NB4 (cell line): ENCODE measurements at regions not wholly inside any gene's neighbourhood (a gene's known extent, or its start where the extent isn't known, plus 50 kb on each side); places are given as distances from the start of the nearest gene placed in this dataset.

ENCODE experiments used
- DNase-seq: peaks from one replicate; pipeline ENCODE4 v3.0.0; 2010; ENCODE audit warnings: low read depth
- H3K4me3 ChIP-seq: one replicate; pipeline ENCODE4 v1.5.1; 2011; ENCODE audit warnings: mild to moderate bottlenecking, low read depth, low read length, moderate library complexity
- MYC ChIP-seq: IDR thresholded peaks from 2 replicates; pipeline ENCODE4 v1.6.1; 2011; ENCODE audit warnings: low read depth, low read length
- POLR2A ChIP-seq: IDR thresholded peaks from 2 replicates; pipeline ENCODE4 v1.6.1; 2011; ENCODE audit warnings: mild to moderate bottlenecking; ENCODE audit not compliant: insufficient read length; ENCODE audit errors: extremely low read depth
- TF ChIP-seq, protein P1 (sequence below): IDR thresholded peaks from 2 replicates; pipeline ENCODE4 v1.6.1; 2011; ENCODE audit warnings: low read depth, low read length
- TF ChIP-seq, protein P2 (sequence below): IDR thresholded peaks from one replicate; pipeline ENCODE4 v1.5.1; 2012; ENCODE audit warnings: low read depth, low read length

DNA sequence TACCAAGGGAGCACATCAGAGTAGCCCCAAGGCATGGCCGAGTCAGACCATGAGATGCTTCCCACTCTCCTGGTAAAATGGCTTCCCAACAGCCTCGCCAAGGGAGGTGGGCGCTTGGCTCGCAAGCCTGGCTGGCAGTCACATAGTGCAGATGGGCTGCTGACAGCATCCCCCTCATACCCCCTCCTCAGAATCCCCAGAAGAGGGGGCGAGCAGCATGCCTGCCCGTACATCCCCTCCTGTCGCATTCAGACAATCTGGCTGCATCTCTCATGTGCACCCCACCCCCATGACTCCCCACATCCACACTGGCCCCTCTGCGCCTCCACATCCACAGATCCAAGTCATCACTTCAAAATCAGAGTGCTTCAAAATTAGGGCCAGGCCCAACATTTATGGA is 54.0 kb upstream of the CES5A start:
- no peak overlapping the region for H3K4me3 ChIP-seq
- no peak for DNase-seq
- TF ChIP-seq, protein P1, sequence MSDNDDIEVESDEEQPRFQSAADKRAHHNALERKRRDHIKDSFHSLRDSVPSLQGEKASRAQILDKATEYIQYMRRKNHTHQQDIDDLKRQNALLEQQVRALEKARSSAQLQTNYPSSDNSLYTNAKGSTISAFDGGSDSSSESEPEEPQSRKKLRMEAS, result no peak
- TF ChIP-seq POLR2A (no peak), MYC (no peak)
- TF ChIP-seq, protein P2, sequence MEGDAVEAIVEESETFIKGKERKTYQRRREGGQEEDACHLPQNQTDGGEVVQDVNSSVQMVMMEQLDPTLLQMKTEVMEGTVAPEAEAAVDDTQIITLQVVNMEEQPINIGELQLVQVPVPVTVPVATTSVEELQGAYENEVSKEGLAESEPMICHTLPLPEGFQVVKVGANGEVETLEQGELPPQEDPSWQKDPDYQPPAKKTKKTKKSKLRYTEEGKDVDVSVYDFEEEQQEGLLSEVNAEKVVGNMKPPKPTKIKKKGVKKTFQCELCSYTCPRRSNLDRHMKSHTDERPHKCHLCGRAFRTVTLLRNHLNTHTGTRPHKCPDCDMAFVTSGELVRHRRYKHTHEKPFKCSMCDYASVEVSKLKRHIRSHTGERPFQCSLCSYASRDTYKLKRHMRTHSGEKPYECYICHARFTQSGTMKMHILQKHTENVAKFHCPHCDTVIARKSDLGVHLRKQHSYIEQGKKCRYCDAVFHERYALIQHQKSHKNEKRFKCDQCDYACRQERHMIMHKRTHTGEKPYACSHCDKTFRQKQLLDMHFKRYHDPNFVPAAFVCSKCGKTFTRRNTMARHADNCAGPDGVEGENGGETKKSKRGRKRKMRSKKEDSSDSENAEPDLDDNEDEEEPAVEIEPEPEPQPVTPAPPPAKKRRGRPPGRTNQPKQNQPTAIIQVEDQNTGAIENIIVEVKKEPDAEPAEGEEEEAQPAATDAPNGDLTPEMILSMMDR, result no peak

DNA sequence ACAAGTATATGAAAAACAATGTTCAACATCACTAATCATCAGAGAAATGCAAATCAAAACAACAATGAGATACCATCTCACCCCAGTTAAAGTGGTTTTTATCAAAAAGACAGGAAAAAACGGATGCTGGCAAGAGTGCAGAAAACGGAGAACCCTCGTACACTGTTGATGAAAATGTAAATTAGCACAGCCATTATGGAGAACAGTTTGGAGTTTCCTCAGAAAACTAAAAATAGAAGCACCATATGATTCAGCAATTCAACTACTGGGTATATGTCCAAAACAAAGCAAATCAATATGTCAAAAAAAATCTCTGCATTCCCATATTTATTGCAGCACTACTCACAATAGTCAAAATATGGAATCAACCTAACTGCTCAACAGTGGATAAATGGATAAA is 50.1 kb upstream of the CES5A start:
- no peak for TF ChIP-seq MYC
- TF ChIP-seq, protein P2, result no peak
- no peak for TF ChIP-seq POLR2A
- TF ChIP-seq, protein P1, result no peak
- no peak for DNase-seq
- H3K4me3 ChIP-seq, result no peak overlapping the region
